Activated T-helper 1 cell treated with anti-CD3 and anti-CD28 coated beads, Interleukin-12 subunit alpha, Interleukin-12 subunit beta, Interleukin-2, Interleukin-4 antibody, amounts not matched to agents 30 ng/mL and 10 ng/mL and 1 ng/mL, durations not matched to agents 14 hours and 24 hours and 36 hours (primary cell): ENCODE measurements at regions not wholly inside any gene's neighbourhood (a gene's known extent, or its start where the extent isn't known, plus 50 kb on each side); places are given as distances from the start of the nearest gene placed in this dataset.
"Not testable (repeated sequence)": the region's sequence is repeated elsewhere in the genome, so short reads cannot be mapped to it uniquely, and the experiment has no call there.

Source experiments
- DNase-seq: peaks from one replicate; pipeline ENCODE4 v3.0.0; 2021; ENCODE audit warnings: low spot score
- H3K27ac Mint-ChIP-seq: one replicate; pipeline ENCODE4 v1.8.0; 2021; ENCODE audit warnings: mild to moderate bottlenecking, mixed read lengths
- H3K27me3 Mint-ChIP-seq: one replicate; pipeline ENCODE4 v1.8.0; 2022; ENCODE audit warnings: mild to moderate bottlenecking, moderate library complexity, mixed read lengths; ENCODE audit not compliant: insufficient read depth
- H3K36me3 Mint-ChIP-seq: one replicate; pipeline ENCODE4 v1.8.0; 2021; ENCODE audit warnings: low read depth, mixed read lengths
- H3K4me1 Mint-ChIP-seq: one replicate; pipeline ENCODE4 v1.8.0; 2021; ENCODE audit warnings: low read depth, mixed read lengths
- H3K4me3 Mint-ChIP-seq: one replicate; pipeline ENCODE4 v1.8.0; 2021; ENCODE audit warnings: mild to moderate bottlenecking, moderate library complexity, mixed read lengths
- H3K9me3 Mint-ChIP-seq: one replicate; pipeline ENCODE4 v1.8.0; 2021; ENCODE audit warnings: mixed read lengths
- intact Hi-C: fragments of 100-400 bp; cut with micrococcal nuclease; formaldehyde crosslinking; loops from one replicate; pipeline ENCODE4 v1.15.1; 2024

DNA sequence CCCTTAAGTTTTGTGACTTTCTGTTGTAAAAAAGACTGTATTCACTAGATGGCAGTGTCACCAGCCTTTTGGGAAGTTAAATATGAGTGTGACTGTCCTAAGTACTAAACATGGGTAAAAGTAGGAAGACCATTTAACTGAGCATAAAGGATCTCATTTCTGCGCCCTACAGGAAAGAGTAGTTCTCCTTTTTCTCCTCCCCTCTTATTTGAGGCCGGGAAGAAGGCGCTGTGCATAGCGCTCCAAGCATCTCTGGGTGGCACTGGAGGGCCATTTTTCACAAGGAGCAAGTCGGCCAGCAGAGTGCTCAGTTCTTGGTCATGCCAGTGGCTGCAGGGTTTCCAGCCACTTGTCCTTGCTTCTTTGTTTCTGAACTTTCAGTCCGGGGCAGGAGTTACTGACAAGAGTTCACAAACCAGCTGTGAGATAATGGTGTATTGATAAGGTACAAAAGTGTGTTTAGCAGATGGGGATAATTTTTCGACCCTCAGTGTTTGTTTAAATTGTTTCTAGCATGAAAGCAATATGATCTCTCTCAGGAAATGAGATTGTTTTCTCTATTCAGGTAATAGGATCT, 227.6 kb upstream of the DMRT1 start:
- no peak for DNase-seq
- Mint-ChIP-seq H3K27ac (no peak overlapping the region), H3K4me3 (no peak overlapping the region), H3K4me1 (peaks cover 6% of the 10 kb centered on the region), H3K27me3 (no peaks in the 10 kb centered on the region), H3K36me3 (no peaks in the 10 kb centered on the region), H3K9me3 (no peaks in the 10 kb centered on the region)
- intact Hi-C loops = loop anchor here (1.0 kb wide), 3 partner anchors 150 to 395 kb away; no protein-coding TSS in a partner anchor

GRCh38 chr9:614431-614830, 227.1 kb upstream of the DMRT1 start:
- Mint-ChIP-seq H3K36me3 (no peaks in the 10 kb centered on the region), H3K9me3 (no peaks in the 10 kb centered on the region), H3K27me3 (no peaks in the 10 kb centered on the region), H3K27ac (no peak overlapping the region), H3K4me1 (peaks cover 6% of the 10 kb centered on the region), H3K4me3 (no peak overlapping the region)
- DNase-seq = no peak
- intact Hi-C loops = no loop called here

GRCh38 chr9:615756-616155, 225.7 kb upstream of the DMRT1 start:
- Mint-ChIP-seq H3K4me1 (peaks cover 6% of the 10 kb centered on the region), H3K9me3 (no peaks in the 10 kb centered on the region), H3K4me3 (no peak overlapping the region), H3K27me3 (no peaks in the 10 kb centered on the region), H3K36me3 (no peaks in the 10 kb centered on the region), H3K27ac (no peak overlapping the region)
- DNase-seq = no peak
- intact Hi-C loops = no loop called here

GRCh38 chr9:616694-617093, 224.8 kb upstream of the DMRT1 start:
- no peak for DNase-seq
- no peak overlapping the region for H3K4me3 Mint-ChIP-seq
- H3K4me1 Mint-ChIP-seq = peaks cover 6% of the 10 kb centered on the region
- intact Hi-C loops = no loop called here
- H3K36me3 Mint-ChIP-seq = no peaks in the 10 kb centered on the region
- H3K27me3 Mint-ChIP-seq = peaks cover 2% of the 10 kb centered on the region
- no peaks in the 10 kb centered on the region for H3K9me3 Mint-ChIP-seq
- no peak overlapping the region for H3K27ac Mint-ChIP-seq

DNA sequence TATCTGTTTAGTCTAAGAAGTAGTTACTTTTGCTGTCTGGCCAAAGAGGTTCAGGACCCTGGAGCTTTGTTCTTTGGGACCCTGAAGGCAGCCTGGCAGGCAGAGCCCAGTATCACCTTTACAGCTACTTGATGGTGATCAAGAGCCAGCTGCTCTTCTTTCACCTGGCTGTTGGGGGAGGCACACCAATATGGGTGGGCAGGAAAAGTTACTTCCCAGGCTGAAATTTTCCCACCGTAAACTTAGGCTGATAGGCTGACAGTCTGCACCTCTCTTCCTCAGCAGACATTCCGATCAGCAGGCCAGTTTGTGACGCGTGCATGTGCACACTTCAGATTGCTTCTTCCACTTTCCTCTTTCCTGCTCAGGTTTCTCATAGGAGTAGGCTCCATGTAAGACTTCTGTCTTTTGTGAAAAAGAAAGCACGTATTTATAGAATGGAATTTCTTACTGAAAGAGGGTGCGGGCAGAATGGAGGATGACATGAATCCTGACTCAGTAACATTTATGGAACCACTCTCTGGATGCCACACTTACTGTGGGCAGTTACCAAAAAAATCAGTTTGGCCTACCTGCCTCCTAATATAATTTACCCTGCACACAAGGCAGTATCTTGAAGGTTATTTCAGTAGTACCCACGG, 223.9 kb upstream of the DMRT1 start:
- Mint-ChIP-seq H3K27ac (no peak overlapping the region), H3K27me3 (peaks cover 5% of the 10 kb centered on the region), H3K36me3 (no peaks in the 10 kb centered on the region), H3K4me3 (no peak overlapping the region), H3K9me3 (no peaks in the 10 kb centered on the region), H3K4me1 (peaks cover 6% of the 10 kb centered on the region)
- intact Hi-C loops = no loop called here
- no peak for DNase-seq

GRCh38 chr9:618478-618877, 223.0 kb upstream of the DMRT1 start:
- intact Hi-C loops = no loop called here
- no peaks in the 10 kb centered on the region for H3K9me3 Mint-ChIP-seq
- H3K27me3 Mint-ChIP-seq = peaks cover 5% of the 10 kb centered on the region
- H3K4me3 Mint-ChIP-seq = no peak overlapping the region
- no peaks in the 10 kb centered on the region for H3K36me3 Mint-ChIP-seq
- H3K4me1 Mint-ChIP-seq = peaks cover 6% of the 10 kb centered on the region
- H3K27ac Mint-ChIP-seq = no peak overlapping the region
- no peak for DNase-seq

DNA sequence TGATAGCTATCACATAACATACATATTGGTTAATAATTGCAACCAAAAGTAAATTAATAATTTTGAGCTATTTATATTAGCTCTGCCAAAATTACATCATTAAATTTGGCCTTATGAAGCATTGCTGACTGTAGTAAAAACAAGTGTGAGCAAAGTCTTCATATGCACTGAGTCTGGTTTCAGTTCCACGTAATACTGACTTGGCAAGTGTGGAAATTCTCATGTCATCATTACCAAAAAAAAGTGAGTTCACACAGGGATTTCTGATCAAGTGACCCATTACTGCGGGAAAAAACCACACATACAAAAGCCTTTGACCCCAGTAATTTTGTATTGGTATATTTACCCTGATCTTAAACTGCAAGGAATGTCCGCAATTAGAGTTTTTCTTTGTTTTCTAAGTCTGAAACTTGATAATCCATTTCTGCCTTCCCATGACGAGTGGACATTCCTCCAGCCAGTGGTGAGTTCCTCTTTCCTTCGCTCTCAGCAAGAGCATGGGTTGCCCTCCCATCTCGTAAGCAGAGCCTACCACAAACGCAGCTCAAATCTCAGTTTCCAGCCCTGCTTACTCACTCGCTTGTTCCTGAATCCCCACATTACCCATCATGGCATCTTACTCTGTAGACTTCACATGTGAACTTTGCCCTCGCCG, 220.2 kb upstream of the DMRT1 start:
- Mint-ChIP-seq H3K27me3 (peaks cover 8% of the 10 kb centered on the region), H3K4me3 (no peak overlapping the region), H3K36me3 (no peaks in the 10 kb centered on the region), H3K4me1 (no peaks in the 10 kb centered on the region), H3K9me3 (no peaks in the 10 kb centered on the region), H3K27ac (no peak overlapping the region)
- no peak for DNase-seq
- intact Hi-C loops = no loop called here

DNA sequence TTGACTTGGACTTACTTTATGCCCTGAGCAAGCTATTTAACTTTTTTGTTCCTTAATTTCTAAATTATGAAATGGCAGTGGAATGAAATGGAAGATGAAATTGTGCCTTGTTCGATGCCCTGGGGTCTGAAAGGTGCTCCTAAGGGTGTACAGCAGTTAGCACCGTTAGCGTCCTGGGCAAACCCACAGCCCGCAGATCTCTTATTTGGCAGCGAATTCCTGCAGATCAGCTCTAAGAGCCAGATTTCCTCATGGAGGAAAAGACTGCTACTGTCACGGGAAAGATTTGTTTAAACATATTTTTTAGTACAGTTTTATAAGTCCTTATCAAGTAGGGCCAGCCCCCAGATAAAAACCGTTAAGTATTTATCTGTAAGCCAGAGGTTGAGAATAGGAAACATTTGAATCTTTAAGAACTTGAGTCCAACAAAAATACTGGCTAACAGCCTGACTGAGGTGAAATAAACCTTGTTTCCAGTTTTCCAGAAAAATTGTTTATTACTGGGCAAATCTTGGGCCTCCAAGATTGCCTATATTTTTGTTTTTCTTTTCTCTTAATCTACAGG, 216.5 kb upstream of the DMRT1 start:
- Mint-ChIP-seq H3K9me3 (no peaks in the 10 kb centered on the region), H3K27ac (no peak overlapping the region), H3K36me3 (no peaks in the 10 kb centered on the region), H3K4me1 (no peaks in the 10 kb centered on the region), H3K27me3 (peaks cover 9% of the 10 kb centered on the region), H3K4me3 (no peak overlapping the region)
- intact Hi-C loops = no loop called here
- DNase-seq = no peak

DNA sequence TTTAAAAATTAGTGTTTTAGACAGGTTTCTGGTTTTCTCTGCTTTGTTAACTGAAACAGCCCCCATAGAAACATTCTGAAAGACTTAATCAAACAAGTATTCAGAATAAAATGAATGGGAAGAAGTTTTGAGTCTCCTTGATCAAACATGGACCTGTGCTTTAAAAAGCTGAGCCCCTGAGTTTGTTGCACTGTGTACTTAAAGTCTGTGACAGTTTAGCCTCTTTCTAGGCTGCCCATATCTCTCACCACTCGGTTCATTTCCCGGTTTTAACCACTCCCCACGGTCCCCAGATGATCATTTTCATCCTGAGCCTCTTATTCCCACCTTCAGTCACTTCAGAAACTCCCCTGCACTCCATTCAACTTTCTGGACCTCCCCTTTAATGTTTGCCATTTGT, 215.9 kb upstream of the DMRT1 start:
- Mint-ChIP-seq H3K4me3 (no peak overlapping the region), H3K36me3 (no peaks in the 10 kb centered on the region), H3K4me1 (no peaks in the 10 kb centered on the region), H3K27me3 (peaks cover 9% of the 10 kb centered on the region), H3K27ac (no peak overlapping the region), H3K9me3 (no peaks in the 10 kb centered on the region)
- intact Hi-C loops = no loop called here
- DNase-seq = no peak

DNA sequence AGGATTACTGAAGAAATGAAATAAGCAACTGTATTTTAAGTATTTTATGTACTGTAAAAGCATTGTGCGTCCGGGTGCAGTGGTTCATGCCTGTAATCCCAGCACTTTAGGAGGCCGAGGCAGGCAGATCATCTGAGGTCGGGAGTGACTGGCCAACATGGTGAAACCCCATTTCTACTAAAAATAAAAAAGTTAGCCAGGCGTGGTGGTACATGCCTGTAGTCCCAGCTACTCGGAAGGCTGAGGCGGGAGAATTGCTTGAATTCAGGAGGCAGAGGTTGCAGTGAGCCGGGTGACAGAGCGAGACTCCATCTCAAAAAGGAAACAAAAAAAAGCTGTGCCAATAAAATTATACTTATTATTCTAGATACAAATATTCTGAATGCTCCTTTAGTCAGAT, 215.4 kb upstream of the DMRT1 start:
- H3K27ac Mint-ChIP-seq = not testable (repeated sequence)

DNA sequence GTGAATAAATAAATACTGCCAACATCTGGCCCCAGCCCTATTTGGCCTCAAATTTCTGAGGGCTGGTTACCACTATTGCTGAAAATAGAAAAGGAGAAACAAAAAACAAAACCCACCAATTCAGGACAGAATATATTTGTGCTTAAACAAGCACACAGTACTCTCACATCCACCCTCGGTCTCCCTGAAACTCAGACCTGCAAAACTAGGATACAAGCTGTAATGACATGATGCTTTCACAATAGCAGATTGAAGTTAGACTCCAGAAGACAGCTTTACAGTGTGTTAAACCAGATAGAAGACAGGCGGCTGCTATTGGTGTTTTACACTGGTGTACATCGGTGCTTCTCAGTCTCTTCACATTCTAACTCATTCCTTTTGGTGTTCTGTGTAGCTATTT, 214.9 kb upstream of the DMRT1 start:
- Mint-ChIP-seq H3K4me1 (peaks cover 8% of the 10 kb centered on the region), H3K27me3 (peaks cover 8% of the 10 kb centered on the region), H3K4me3 (no peak overlapping the region), H3K9me3 (no peaks in the 10 kb centered on the region), H3K36me3 (no peaks in the 10 kb centered on the region), H3K27ac (no peak overlapping the region)
- DNase-seq = no peak
- intact Hi-C loops = no loop called here

More for the DNA sequence above, 215.4 kb upstream of the DMRT1 start:
- H3K4me1 Mint-ChIP-seq, H3K9me3 Mint-ChIP-seq, H3K4me3 Mint-ChIP-seq, DNase-seq, intact Hi-C loops, H3K27me3 Mint-ChIP-seq, H3K36me3 Mint-ChIP-seq: not testable (repeated sequence)

DNA sequence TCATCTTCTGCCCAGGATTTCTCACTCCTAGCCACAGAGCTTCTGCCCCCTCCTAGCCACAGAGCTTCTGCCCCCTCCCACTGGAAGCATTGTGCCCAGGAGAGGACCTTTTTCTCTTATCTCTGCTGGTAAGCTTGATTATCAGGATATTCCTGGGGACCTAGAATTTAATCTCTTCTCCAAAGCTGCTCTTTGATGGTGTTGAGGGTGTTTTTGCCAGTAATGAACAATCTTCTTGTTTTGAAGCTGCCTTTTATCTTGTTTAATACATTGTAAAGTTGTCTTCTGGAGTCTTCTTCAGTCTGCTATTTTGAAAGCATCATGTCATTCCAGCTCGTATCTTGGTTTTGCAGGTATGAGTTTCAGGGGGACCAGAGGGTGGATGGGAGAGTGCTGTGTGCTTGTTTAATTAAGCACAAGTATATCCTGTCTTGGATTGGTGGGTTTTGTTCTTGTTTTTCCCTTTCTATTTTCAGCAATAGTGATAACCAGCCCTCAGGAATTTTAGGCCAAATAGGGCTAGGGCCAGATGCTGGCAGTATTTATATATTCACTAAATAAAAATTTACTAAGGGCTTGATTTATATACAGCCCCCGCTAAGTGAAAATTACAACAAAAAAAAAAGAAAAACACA, 214.0 kb upstream of the DMRT1 start:
- no peak overlapping the region for H3K4me3 Mint-ChIP-seq
- H3K9me3 Mint-ChIP-seq = no peaks in the 10 kb centered on the region
- intact Hi-C loops = no loop called here
- H3K27ac Mint-ChIP-seq = no peak overlapping the region
- H3K27me3 Mint-ChIP-seq = peaks cover 4% of the 10 kb centered on the region
- H3K4me1 Mint-ChIP-seq = peaks cover 11% of the 10 kb centered on the region
- DNase-seq = no peak
- no peaks in the 10 kb centered on the region for H3K36me3 Mint-ChIP-seq

DNA sequence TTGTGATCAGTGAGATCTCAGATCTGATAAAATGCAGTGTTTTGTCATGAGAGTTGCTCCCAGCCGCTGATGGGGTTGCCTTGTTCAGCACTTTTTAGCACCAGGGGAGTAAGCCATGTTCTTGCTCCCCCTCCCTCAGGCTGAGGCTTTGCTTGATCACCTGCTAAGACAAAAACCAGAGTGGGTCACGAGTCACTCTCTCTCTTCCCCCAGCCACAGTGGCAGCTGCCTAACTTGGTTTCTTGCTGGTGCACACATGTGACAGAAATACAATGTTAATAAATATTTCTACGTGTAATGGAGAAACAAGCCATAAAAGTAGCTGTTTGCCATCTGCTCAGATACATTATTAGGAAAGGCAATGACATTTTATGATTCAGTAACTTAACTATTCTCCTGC, 212.4 kb upstream of the DMRT1 start:
- H3K36me3 Mint-ChIP-seq = no peaks in the 10 kb centered on the region
- peaks cover 11% of the 10 kb centered on the region for H3K4me1 Mint-ChIP-seq
- H3K27ac Mint-ChIP-seq = no peak overlapping the region
- no peak overlapping the region for H3K4me3 Mint-ChIP-seq
- no peaks in the 10 kb centered on the region for H3K9me3 Mint-ChIP-seq
- peaks cover 1% of the 10 kb centered on the region for H3K27me3 Mint-ChIP-seq
- no peak for DNase-seq
- intact Hi-C loops = no loop called here
